SU-DHL-6 (cell line): ENCODE measurements at regions not wholly inside any gene's neighbourhood (a gene's known extent, or its start where the extent isn't known, plus 50 kb on each side); places are given as distances from the start of the nearest gene placed in this dataset.

Source experiments
- CTCF ChIP-seq: fragments of 200-600 bp; sonication (generic); IDR thresholded peaks from one replicate; pipeline ENCODE4 v1.5.1; 2017; ENCODE audit warnings: antibody characterized with exemption, mild to moderate bottlenecking, low read length, moderate library complexity; ENCODE audit not compliant: insufficient read depth, poor library complexity, severe bottlenecking
- EZH2phosphoT487 ChIP-seq: fragments of 200-600 bp; sonication (generic), shearing (Covaris generic); conservative IDR thresholded peaks from 2 replicates; pipeline ENCODE4 v1.6.1; 2018; ENCODE audit warnings: mild to moderate bottlenecking, antibody characterized with exemption, low read length, moderate library complexity, mixed read lengths

- TF ChIP-seq CTCF (no peak), EZH2phosphoT487 (no peak)
Measured at GRCh38 chr5:117107859-117108258, 533.2 kb upstream of the SEMA6A start.
